ENCODE measurements at regions not wholly inside any gene's neighbourhood (a gene's known extent, or its start where the extent isn't known, plus 50 kb on each side); places are given as distances from the start of the nearest gene placed in this dataset.

- no peak overlapping the region for H3K27ac ChIP-seq (ENCODE audit: low read length)
- in situ Hi-C loops (cut with HindIII; ENCODE audit: low pct_unique_long_range_greater_than_20kb, low sequenced_read_pairs) (no loop called here), intact Hi-C loops (cut with micrococcal nuclease; ENCODE audit: unreplicated experiment) (no loop called here)
- no peaks in the 10 kb centered on the region for H3K27me3 ChIP-seq (ENCODE audit: control insufficient read depth, insufficient read depth, low read length)
- DNase-seq (ENCODE audit: low read depth, low spot score) (no peak), ATAC-seq (no peak)
- ChIA-PET CTCF (no interaction called here), POLR2A (no interaction called here)
- no peak for TF ChIP-seq SIN3A (IDR thresholded peaks at IDR 0.05; ENCODE audit: borderline replicate concordance, insufficient read depth, low read depth, low read length)
- no peak for TF ChIP-seq TCF7L2 (IDR thresholded peaks at IDR 0.05; ENCODE audit: low read depth, low read length)
- no peak for TF ChIP-seq REST (IDR thresholded peaks at IDR 0.05; ENCODE audit: insufficient read depth in 1 of 2, low read depth in 2 of 2, low read length in 1 of 2)
- no peaks in the 10 kb centered on the region for H3K9me3 ChIP-seq (ENCODE audit: control insufficient read depth, insufficient read depth, low read depth, low read length)
- no peaks in the 10 kb centered on the region for H3K36me3 ChIP-seq (ENCODE audit: control insufficient read depth, insufficient read depth, low read length)
- no peak overlapping the region for H3K4me3 ChIP-seq (ENCODE audit: low read depth in 2 of 2, low read length in 2 of 2)
- no TSS peak for BruUV-seq (replicated peaks)
- no peaks in the 10 kb centered on the region for H3K4me1 ChIP-seq (ENCODE audit: control insufficient read depth, insufficient read depth, low read length)
These were observed 56.4 kb upstream of the ODC1 start for GRCh38 chr2:10504370-10504993.

- ChIA-PET POLR2A (no interaction called here), CTCF (no interaction called here)
- intact Hi-C loops (cut with micrococcal nuclease; ENCODE audit: unreplicated experiment), result no loop called here
- no peak overlapping the region for H3K27ac ChIP-seq (ENCODE audit: low read length)
- DNase-seq (ENCODE audit: low read depth, low spot score), result no peak
- no peaks in the 10 kb centered on the region for H3K4me1 ChIP-seq (ENCODE audit: control insufficient read depth, insufficient read depth, low read length)
- no TSS peak for BruUV-seq (replicated peaks)
- H3K4me3 ChIP-seq (ENCODE audit: low read depth in 2 of 2, low read length in 2 of 2), result no peak overlapping the region
- H3K36me3 ChIP-seq (ENCODE audit: control insufficient read depth, insufficient read depth, low read length), result no peaks in the 10 kb centered on the region
- ATAC-seq, result no peak
- TF ChIP-seq REST (IDR thresholded peaks at IDR 0.05; ENCODE audit: insufficient read depth in 1 of 2, low read depth in 2 of 2, low read length in 1 of 2) (no peak), POLR2AphosphoS5 (IDR thresholded peaks at IDR 0.05; ENCODE audit: low read depth, low read length) (no peak), CTCF (IDR thresholded peaks at IDR 0.05) (no peak), SIN3A (IDR thresholded peaks at IDR 0.05; ENCODE audit: borderline replicate concordance, insufficient read depth, low read depth, low read length) (no peak), TCF7L2 (IDR thresholded peaks at IDR 0.05; ENCODE audit: low read depth, low read length) (no peak)
- no peaks in the 10 kb centered on the region for H3K27me3 ChIP-seq (ENCODE audit: control insufficient read depth, insufficient read depth, low read length)
- in situ Hi-C loops (cut with HindIII; ENCODE audit: low pct_unique_long_range_greater_than_20kb, low sequenced_read_pairs), result no loop called here
- no peaks in the 10 kb centered on the region for H3K9me3 ChIP-seq (ENCODE audit: control insufficient read depth, insufficient read depth, low read depth, low read length)
These were observed 54.6 kb upstream of the ODC1 start for GRCh38 chr2:10502803-10503107.
